Skeletal muscle cell (primary cell): ENCODE measurements at regions not wholly inside any gene's neighbourhood (a gene's known extent, or its start where the extent isn't known, plus 50 kb on each side); places are given as distances from the start of the nearest gene placed in this dataset.
"Not testable (repeated sequence)": the region's sequence is repeated elsewhere in the genome, so short reads cannot be mapped to it uniquely, and the experiment has no call there.

Experiments used
- DNase-seq: peaks from one replicate; pipeline ENCODE4 v3.0.0-alpha.2; 2010; ENCODE audit warnings: low read depth
- H3K4me3 ChIP-seq: 2 replicates; pipeline ENCODE4 v1.5.1; 2011; ENCODE audit warnings: low read depth, mild to moderate bottlenecking, control low read depth, low read length, moderate library complexity

GRCh38 chr2:43152186-43152585, 74.2 kb downstream of the ZFP36L2 start:
- no peak for DNase-seq
- H3K4me3 ChIP-seq, result no peak overlapping the region

- no peak overlapping the region for H3K4me3 ChIP-seq
- no peak for DNase-seq
Observed at GRCh38 chr2:43149482-43150107, 76.8 kb downstream of the ZFP36L2 start.

GRCh38 chr2:43146083-43146482, 80.3 kb downstream of the ZFP36L2 start:
- no peak for DNase-seq
- no peak overlapping the region for H3K4me3 ChIP-seq

- no peak overlapping the region for H3K4me3 ChIP-seq
- no peak for DNase-seq
Observed at GRCh38 chr2:43144263-43144662, 82.1 kb downstream of the ZFP36L2 start.

- DNase-seq, result no peak
- H3K4me3 ChIP-seq, result no peak overlapping the region
Observed at GRCh38 chr2:43143756-43144155, 82.7 kb downstream of the ZFP36L2 start.

- no peak overlapping the region for H3K4me3 ChIP-seq
- DNase-seq, result no peak
Observed at GRCh38 chr2:43142921-43143438, 83.4 kb downstream of the ZFP36L2 start.

- DNase-seq, H3K4me3 ChIP-seq: not testable (repeated sequence)
Observed at GRCh38 chr2:43141636-43142151, 84.7 kb downstream of the ZFP36L2 start.

GRCh38 chr2:43139996-43140621, 86.3 kb downstream of the ZFP36L2 start:
- no peak for DNase-seq
- no peak overlapping the region for H3K4me3 ChIP-seq

- H3K4me3 ChIP-seq, result no peak overlapping the region
- no peak for DNase-seq
Observed at GRCh38 chr2:43139501-43139900, 86.9 kb downstream of the ZFP36L2 start.

- no peak for DNase-seq
- H3K4me3 ChIP-seq, result no peak overlapping the region
Observed at GRCh38 chr2:43138441-43138840, 88.0 kb downstream of the ZFP36L2 start.

- DNase-seq, result no peak
- no peak overlapping the region for H3K4me3 ChIP-seq
Observed at GRCh38 chr2:43136876-43137275, 89.5 kb downstream of the ZFP36L2 start.

GRCh38 chr2:43136011-43136799, 90.2 kb downstream of the ZFP36L2 start:
- H3K4me3 ChIP-seq, result no peak overlapping the region
- DNase-seq, result no peak

- H3K4me3 ChIP-seq, result no peak overlapping the region
- DNase-seq, result no peak
Observed at GRCh38 chr2:43135583-43135982, 90.8 kb downstream of the ZFP36L2 start.

GRCh38 chr2:43134571-43134889, 91.9 kb downstream of the ZFP36L2 start:
- no peak overlapping the region for H3K4me3 ChIP-seq
- no peak for DNase-seq

- DNase-seq, result no peak
- no peak overlapping the region for H3K4me3 ChIP-seq
Observed at GRCh38 chr2:43133708-43134570, 92.5 kb downstream of the ZFP36L2 start.

- no peak for DNase-seq
- H3K4me3 ChIP-seq, result no peak overlapping the region
Observed at GRCh38 chr2:43133336-43133707, 93.1 kb downstream of the ZFP36L2 start.

- no peak overlapping the region for H3K4me3 ChIP-seq
- no peak for DNase-seq
Observed at GRCh38 chr2:43132683-43133301, 93.6 kb downstream of the ZFP36L2 start.

- no peak overlapping the region for H3K4me3 ChIP-seq
- DNase-seq, result no peak
Observed at GRCh38 chr2:43131890-43132682, 94.3 kb downstream of the ZFP36L2 start.
